22Rv1 (cell line): ENCODE measurements at regions not wholly inside any gene's neighbourhood (a gene's known extent, or its start where the extent isn't known, plus 50 kb on each side); places are given as distances from the start of the nearest gene placed in this dataset.

Experiments used
- CTCF ChIP-seq: fragments of 450-650 bp; IDR thresholded peaks from 2 replicates; pipeline ENCODE4 v1.5.1; 2017; ENCODE audit warnings: mild to moderate bottlenecking
- ZFX ChIP-seq: fragments of 450-650 bp; IDR thresholded peaks from 2 replicates; pipeline ENCODE4 v1.6.1; 2017; ENCODE audit warnings: antibody characterized with exemption, borderline replicate concordance

- TF ChIP-seq CTCF (no peak), ZFX (no peak)
Observed at GRCh38 chr13:78430166-78430791, 173.1 kb downstream of the POU4F1 start.
